ENCODE measurements at regions not wholly inside any gene's neighbourhood (a gene's known extent, or its start where the extent isn't known, plus 50 kb on each side); places are given as distances from the start of the nearest gene placed in this dataset.

- no peak for TF ChIP-seq CTCF (IDR thresholded peaks at IDR 0.05)
- no peak for TF ChIP-seq POLR2AphosphoS5 (IDR thresholded peaks at IDR 0.05)
- no peak for TF ChIP-seq EP300 (IDR thresholded peaks at IDR 0.05)
Measured at GRCh38 chr3:56874269-56874668, 72.5 kb upstream of the ARHGEF3 start.

Measured in stomach (tissue), 4 donors.